OCI-LY7 (cell line): ENCODE measurements at regions not wholly inside any gene's neighbourhood (a gene's known extent, or its start where the extent isn't known, plus 50 kb on each side); places are given as distances from the start of the nearest gene placed in this dataset.

Experiments used
- EZH2phosphoT487 ChIP-seq: fragments of 200-600 bp; sonication (generic); IDR thresholded peaks from 2 replicates; pipeline ENCODE4 v1.6.1; 2018; ENCODE audit warnings: low read depth, borderline replicate concordance, mild to moderate bottlenecking, mixed run types, antibody characterized with exemption, low read length, moderate library complexity, mixed read lengths
- TF ChIP-seq, protein P1 (sequence below): fragments of 200-600 bp; sonication (generic); conservative IDR thresholded peaks from 2 replicates; pipeline ENCODE4 v1.5.1; 2014; ENCODE audit warnings: mild to moderate bottlenecking, antibody characterized with exemption, low read length, moderate library complexity, mixed read lengths

DNA sequence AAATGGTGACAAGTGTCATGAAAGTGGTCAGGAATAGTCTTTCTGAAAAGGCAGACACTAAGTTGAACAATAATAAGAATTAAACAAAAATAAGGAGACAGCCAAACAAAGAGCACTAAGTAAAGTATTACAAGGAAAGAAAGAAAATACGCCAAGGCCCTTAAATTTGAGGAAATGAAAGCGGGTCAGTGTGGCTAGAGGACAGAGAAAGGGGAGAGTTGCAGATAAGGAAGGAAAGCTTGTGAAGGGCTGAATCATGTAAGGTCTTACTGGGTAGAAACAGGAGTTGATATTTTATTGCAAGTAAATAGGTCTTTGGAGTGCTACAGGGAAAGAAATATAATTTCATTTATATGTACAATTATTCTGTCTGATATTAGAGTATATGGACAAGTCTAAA is 732.1 kb downstream of the EPHA7 start:
- TF ChIP-seq, protein P1, sequence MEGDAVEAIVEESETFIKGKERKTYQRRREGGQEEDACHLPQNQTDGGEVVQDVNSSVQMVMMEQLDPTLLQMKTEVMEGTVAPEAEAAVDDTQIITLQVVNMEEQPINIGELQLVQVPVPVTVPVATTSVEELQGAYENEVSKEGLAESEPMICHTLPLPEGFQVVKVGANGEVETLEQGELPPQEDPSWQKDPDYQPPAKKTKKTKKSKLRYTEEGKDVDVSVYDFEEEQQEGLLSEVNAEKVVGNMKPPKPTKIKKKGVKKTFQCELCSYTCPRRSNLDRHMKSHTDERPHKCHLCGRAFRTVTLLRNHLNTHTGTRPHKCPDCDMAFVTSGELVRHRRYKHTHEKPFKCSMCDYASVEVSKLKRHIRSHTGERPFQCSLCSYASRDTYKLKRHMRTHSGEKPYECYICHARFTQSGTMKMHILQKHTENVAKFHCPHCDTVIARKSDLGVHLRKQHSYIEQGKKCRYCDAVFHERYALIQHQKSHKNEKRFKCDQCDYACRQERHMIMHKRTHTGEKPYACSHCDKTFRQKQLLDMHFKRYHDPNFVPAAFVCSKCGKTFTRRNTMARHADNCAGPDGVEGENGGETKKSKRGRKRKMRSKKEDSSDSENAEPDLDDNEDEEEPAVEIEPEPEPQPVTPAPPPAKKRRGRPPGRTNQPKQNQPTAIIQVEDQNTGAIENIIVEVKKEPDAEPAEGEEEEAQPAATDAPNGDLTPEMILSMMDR = no peak
- no peak for TF ChIP-seq EZH2phosphoT487
